ENCODE measurements at regions not wholly inside any gene's neighbourhood (a gene's known extent, or its start where the extent isn't known, plus 50 kb on each side); places are given as distances from the start of the nearest gene placed in this dataset.

DNA sequence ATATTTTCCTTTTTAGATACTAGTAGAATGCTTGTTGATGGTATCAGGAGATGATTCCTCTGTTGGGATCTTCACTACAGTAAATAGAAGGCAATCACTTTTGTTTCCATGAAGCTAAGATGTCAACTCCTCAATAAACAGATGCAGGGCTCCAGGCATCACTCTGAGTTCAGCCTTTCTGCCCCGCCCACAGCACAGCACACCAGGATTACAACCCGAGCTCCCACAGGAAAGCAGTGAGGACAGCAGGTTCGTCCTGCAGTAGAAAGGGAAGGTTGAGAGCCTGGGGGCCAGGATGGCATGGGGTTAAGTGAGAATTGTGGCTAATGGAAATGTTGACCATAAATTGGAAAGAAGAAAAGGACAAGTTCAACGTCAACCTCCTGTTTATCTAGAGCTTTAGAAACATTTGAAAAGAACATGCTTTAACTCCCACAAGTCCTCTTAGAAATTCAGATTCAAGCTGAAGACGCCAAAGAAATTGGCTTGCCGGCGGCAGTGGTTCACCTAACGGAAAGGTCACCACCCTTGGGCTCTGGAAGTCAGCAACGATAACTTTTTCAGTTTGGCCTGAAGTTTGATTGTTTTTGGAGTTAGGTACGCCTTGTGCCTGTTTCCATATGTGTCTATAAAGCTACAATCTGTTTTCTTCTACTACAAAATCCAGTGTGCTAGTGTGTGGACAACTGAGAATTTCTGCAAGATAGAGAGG is 144.4 kb upstream of the PDE10A start:
- H2AFZ ChIP-seq (ENCODE audit: low read length), result no peak overlapping the region
- intact Hi-C loops (cut with micrococcal nuclease), result no loop called here
- no peaks in the 10 kb centered on the region for H3K27me3 ChIP-seq (ENCODE audit: low read length)
- H3K9me3 ChIP-seq (ENCODE audit: low read length), result no peaks in the 10 kb centered on the region
- H3K9me2 ChIP-seq (replicated peaks; ENCODE audit: low read length), result no peaks in the 10 kb centered on the region
- no peak overlapping the region for H3K4me3 ChIP-seq (ENCODE audit: low read length)
- no peak overlapping the region for H3K27ac ChIP-seq (ENCODE audit: low read length)
- DNase-seq (no peak), ATAC-seq (no peak)
- no peaks in the 10 kb centered on the region for H4K20me1 ChIP-seq (ENCODE audit: low read length)
- BruUV-seq (replicated peaks), result no TSS peak
- ChIA-PET CTCF (no interaction called here), POLR2A (ENCODE audit: unreplicated experiment) (no interaction called here)
- H3K79me2 ChIP-seq (ENCODE audit: low read length), result no peaks in the 10 kb centered on the region
- no peak overlapping the region for H3K4me2 ChIP-seq (ENCODE audit: low read length)
- H3F3A ChIP-seq (ENCODE audit: low read length, unreplicated experiment), result no peaks in the 10 kb centered on the region
- no peaks in the 10 kb centered on the region for H3K4me1 ChIP-seq (ENCODE audit: insufficient read depth, low read length)
- no peak overlapping the region for H3K9ac ChIP-seq (ENCODE audit: low read length)
- TF ChIP-seq EZH2 (IDR thresholded peaks at IDR 0.05; ENCODE audit: low read length, unreplicated experiment) (no peak), EZH2phosphoT487 (IDR thresholded peaks at IDR 0.05; ENCODE audit: borderline replicate concordance, low read length) (no peak)
- TF ChIP-seq, protein P1, sequence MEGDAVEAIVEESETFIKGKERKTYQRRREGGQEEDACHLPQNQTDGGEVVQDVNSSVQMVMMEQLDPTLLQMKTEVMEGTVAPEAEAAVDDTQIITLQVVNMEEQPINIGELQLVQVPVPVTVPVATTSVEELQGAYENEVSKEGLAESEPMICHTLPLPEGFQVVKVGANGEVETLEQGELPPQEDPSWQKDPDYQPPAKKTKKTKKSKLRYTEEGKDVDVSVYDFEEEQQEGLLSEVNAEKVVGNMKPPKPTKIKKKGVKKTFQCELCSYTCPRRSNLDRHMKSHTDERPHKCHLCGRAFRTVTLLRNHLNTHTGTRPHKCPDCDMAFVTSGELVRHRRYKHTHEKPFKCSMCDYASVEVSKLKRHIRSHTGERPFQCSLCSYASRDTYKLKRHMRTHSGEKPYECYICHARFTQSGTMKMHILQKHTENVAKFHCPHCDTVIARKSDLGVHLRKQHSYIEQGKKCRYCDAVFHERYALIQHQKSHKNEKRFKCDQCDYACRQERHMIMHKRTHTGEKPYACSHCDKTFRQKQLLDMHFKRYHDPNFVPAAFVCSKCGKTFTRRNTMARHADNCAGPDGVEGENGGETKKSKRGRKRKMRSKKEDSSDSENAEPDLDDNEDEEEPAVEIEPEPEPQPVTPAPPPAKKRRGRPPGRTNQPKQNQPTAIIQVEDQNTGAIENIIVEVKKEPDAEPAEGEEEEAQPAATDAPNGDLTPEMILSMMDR (conservative IDR thresholded peaks at IDR 0.05; ENCODE audit: low read depth, low read length), result no peak
- H3K36me3 ChIP-seq (ENCODE audit: low read depth, low read length), result no peaks in the 10 kb centered on the region

- Histone ChIP-seq H3K9me2 (replicated peaks; ENCODE audit: low read length) (no peaks in the 10 kb centered on the region), H3K36me3 (ENCODE audit: low read depth, low read length) (no peaks in the 10 kb centered on the region), H3K27ac (ENCODE audit: low read length) (no peak overlapping the region), H3F3A (ENCODE audit: low read length, unreplicated experiment) (no peaks in the 10 kb centered on the region), H3K4me1 (ENCODE audit: insufficient read depth, low read length) (no peaks in the 10 kb centered on the region), H2AFZ (ENCODE audit: low read length) (no peak overlapping the region), H3K27me3 (ENCODE audit: low read length) (no peaks in the 10 kb centered on the region), H3K4me3 (ENCODE audit: low read length) (no peak overlapping the region), H4K20me1 (ENCODE audit: low read length) (no peaks in the 10 kb centered on the region), H3K9ac (ENCODE audit: low read length) (no peak overlapping the region), H3K79me2 (ENCODE audit: low read length) (no peaks in the 10 kb centered on the region), H3K4me2 (ENCODE audit: low read length) (no peak overlapping the region), H3K9me3 (ENCODE audit: low read length) (no peaks in the 10 kb centered on the region)
- DNase-seq (no peak), ATAC-seq (no peak)
- intact Hi-C loops (cut with micrococcal nuclease), result no loop called here
- no TSS peak for BruUV-seq (replicated peaks)
- TF ChIP-seq, protein P1 (conservative IDR thresholded peaks at IDR 0.05; ENCODE audit: low read depth, low read length), result no peak
- TF ChIP-seq EZH2 (IDR thresholded peaks at IDR 0.05; ENCODE audit: low read length, unreplicated experiment) (no peak), EZH2phosphoT487 (IDR thresholded peaks at IDR 0.05; ENCODE audit: borderline replicate concordance, low read length) (no peak)
- ChIA-PET CTCF (no interaction called here), POLR2A (ENCODE audit: unreplicated experiment) (no interaction called here)
These were observed 143.2 kb upstream of the PDE10A start for GRCh38 chr6:165806126-165806810.

DNA sequence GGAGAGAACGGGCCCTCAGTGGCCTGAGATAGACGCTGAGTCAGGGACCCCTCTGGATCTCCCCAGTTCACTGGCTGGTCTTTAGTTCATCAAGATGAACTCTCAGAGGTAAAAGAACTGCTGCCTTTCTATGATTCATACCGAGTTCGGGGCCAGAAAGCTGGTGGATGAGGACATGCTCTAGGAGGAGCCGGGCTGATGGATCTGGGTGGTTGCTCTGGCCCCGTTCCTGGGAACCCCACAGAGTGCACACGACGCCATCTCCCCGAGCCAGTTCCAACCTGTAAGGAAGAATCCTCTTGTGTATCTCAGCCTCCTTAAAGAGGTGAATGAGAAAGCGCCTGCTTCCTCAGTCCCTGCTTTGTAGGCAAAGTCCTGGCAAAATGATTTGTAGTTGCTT is 142.6 kb upstream of the PDE10A start:
- Histone ChIP-seq H3F3A (ENCODE audit: low read length, unreplicated experiment) (no peaks in the 10 kb centered on the region), H3K27ac (ENCODE audit: low read length) (no peak overlapping the region), H4K20me1 (ENCODE audit: low read length) (no peaks in the 10 kb centered on the region), H3K4me2 (ENCODE audit: low read length) (no peak overlapping the region), H3K9me2 (replicated peaks; ENCODE audit: low read length) (no peaks in the 10 kb centered on the region), H3K4me3 (ENCODE audit: low read length) (no peak overlapping the region), H3K27me3 (ENCODE audit: low read length) (no peaks in the 10 kb centered on the region), H3K79me2 (ENCODE audit: low read length) (no peaks in the 10 kb centered on the region), H3K4me1 (ENCODE audit: insufficient read depth, low read length) (no peaks in the 10 kb centered on the region), H3K36me3 (ENCODE audit: low read depth, low read length) (no peaks in the 10 kb centered on the region), H2AFZ (ENCODE audit: low read length) (no peak overlapping the region), H3K9ac (ENCODE audit: low read length) (no peak overlapping the region), H3K9me3 (ENCODE audit: low read length) (no peaks in the 10 kb centered on the region)
- intact Hi-C loops (cut with micrococcal nuclease), result no loop called here
- ChIA-PET CTCF (no interaction called here), POLR2A (ENCODE audit: unreplicated experiment) (no interaction called here)
- no TSS peak for BruUV-seq (replicated peaks)
- no peak for DNase-seq
- ATAC-seq, result no peak
- TF ChIP-seq EZH2phosphoT487 (IDR thresholded peaks at IDR 0.05; ENCODE audit: borderline replicate concordance, low read length), result no peak
- no peak for TF ChIP-seq EZH2 (IDR thresholded peaks at IDR 0.05; ENCODE audit: low read length, unreplicated experiment)
- TF ChIP-seq, protein P1 (conservative IDR thresholded peaks at IDR 0.05; ENCODE audit: low read depth, low read length), result no peak
